Upper lobe of left lung (tissue), 6 donors: ENCODE measurements at regions not wholly inside any gene's neighbourhood (a gene's known extent, or its start where the extent isn't known, plus 50 kb on each side); places are given as distances from the start of the nearest gene placed in this dataset.

ENCODE experiments used
- ATAC-seq, 2 donors: fragments of 200-7000 bp; cut with Tn5 transposase; one replicate each; pipeline ENCODE4 v1.9.1; 2022; ENCODE audit warnings: mild to moderate bottlenecking in 2 of 2, moderate library complexity in 2 of 2; ENCODE audit not compliant: low FRiP score in 2 of 2
- DNase-seq, 2 donors: peaks; one replicate each; pipeline ENCODE4 v3.0.0-alpha.2; 2019 to 2020
- H3K27ac ChIP-seq, 4 donors: fragments of 200-600 bp; sonication (generic); one replicate each; pipeline ENCODE4 v1.5.1; 2016 to 2019
- H3K27me3 ChIP-seq, 4 donors: fragments of 200-600 bp; sonication (generic); one replicate each; pipeline ENCODE4 v1.5.1; 2017 to 2019
- H3K36me3 ChIP-seq, 4 donors: fragments of 200-600 bp; sonication (generic); one replicate each; pipeline ENCODE4 v1.5.1; 2016 to 2019
- H3K4me1 ChIP-seq, 4 donors: fragments of 200-600 bp; sonication (generic); one replicate each; pipeline ENCODE4 v1.5.1; 2018 to 2019
- H3K4me3 ChIP-seq, 4 donors: fragments of 200-600 bp; sonication (generic); one replicate each; pipeline ENCODE4 v1.5.1; 2017 to 2019; ENCODE audit warnings: mild to moderate bottlenecking in 2 of 4, moderate library complexity in 1 of 4
- H3K9me3 ChIP-seq, 4 donors: fragments of 200-600 bp; sonication (generic); one replicate each; pipeline ENCODE4 v1.5.1; 2018 to 2019
- EP300 ChIP-seq, 4 donors: sonication (generic); formaldehyde crosslinking; IDR thresholded peaks; one replicate each; pipeline ENCODE4 v1.5.1; 2017; ENCODE audit warnings: antibody characterized with exemption in 4 of 4, control low read depth in 2 of 4
- POLR2A ChIP-seq, 4 donors: fragments of 450-650 bp; IDR thresholded peaks; one replicate each; pipeline ENCODE4 v1.5.1; 2016 to 2017; ENCODE audit warnings: antibody characterized with exemption in 4 of 4, mild to moderate bottlenecking in 2 of 4
- POLR2AphosphoS5 ChIP-seq, 2 donors: sonication (generic); formaldehyde crosslinking; IDR thresholded peaks; one replicate each; pipeline ENCODE4 v1.5.1; 2017; ENCODE audit warnings: antibody characterized with exemption in 2 of 2
- whole genome bisulfite sequencing, 2 donors: methylation state at CpG; one replicate each; pipeline ENCODE4 v1.1.5; 2017 to 2018; 5-methylcytosine and 5-hydroxymethylcytosine counted together
- TF ChIP-seq, protein P1 (sequence below), 6 experiments: fragments of 450-650 bp in 4 of 6; fragments of 200-600 bp in 2 of 6; sonication (generic) in 2 of 6; IDR thresholded peaks; one replicate each; pipeline ENCODE4 v1.5.1; 2016 to 2019; ENCODE audit warnings: antibody characterized with exemption in 6 of 6
- donor health status: DM: no; HTN: no; CAD: no; lungs with moderate emphysema.
- donor health status: DM: no; HTN: yes; CAD: no; lungs with severe emphysema.

DNA sequence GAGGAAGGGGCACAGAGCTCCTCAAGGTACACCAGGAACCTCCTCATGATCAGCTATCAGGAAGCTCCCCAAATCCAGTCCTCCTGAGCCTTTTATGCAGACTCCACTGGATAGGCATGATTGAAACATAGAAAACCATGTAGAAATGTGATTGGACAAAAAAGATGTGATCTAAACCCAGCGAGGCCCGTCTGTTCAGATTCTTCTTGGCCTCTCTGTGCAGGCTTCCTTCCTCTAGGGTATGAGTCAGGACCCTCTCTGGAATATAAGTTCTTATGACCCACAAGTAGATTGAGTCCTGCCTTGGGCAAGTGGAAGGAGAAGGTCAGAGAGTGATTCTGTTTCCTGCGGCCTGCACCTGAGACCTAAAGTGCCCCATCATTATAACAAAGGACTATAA is 166.3 kb downstream of the PHLDA1 start:
- no peaks in the 10 kb centered on the region for H3K9me3 ChIP-seq
- ATAC-seq: no peak
- 85 to 99% methylated on average over 3 of the region's 3 CpGs for WGBS, 2 donors
- no peak overlapping the region for H3K4me3 ChIP-seq
- no peak for DNase-seq
- no peaks in the 10 kb centered on the region for H3K4me1 ChIP-seq
- no peaks in the 10 kb centered on the region for H3K27me3 ChIP-seq
- H3K36me3 ChIP-seq: no peaks in the 10 kb centered on the region
- TF ChIP-seq POLR2AphosphoS5 (IDR thresholded peaks at IDR 0.05): no peak
- TF ChIP-seq POLR2A (IDR thresholded peaks at IDR 0.05): no peak
- no peak for TF ChIP-seq EP300 (IDR thresholded peaks at IDR 0.05)
- TF ChIP-seq, protein P1, sequence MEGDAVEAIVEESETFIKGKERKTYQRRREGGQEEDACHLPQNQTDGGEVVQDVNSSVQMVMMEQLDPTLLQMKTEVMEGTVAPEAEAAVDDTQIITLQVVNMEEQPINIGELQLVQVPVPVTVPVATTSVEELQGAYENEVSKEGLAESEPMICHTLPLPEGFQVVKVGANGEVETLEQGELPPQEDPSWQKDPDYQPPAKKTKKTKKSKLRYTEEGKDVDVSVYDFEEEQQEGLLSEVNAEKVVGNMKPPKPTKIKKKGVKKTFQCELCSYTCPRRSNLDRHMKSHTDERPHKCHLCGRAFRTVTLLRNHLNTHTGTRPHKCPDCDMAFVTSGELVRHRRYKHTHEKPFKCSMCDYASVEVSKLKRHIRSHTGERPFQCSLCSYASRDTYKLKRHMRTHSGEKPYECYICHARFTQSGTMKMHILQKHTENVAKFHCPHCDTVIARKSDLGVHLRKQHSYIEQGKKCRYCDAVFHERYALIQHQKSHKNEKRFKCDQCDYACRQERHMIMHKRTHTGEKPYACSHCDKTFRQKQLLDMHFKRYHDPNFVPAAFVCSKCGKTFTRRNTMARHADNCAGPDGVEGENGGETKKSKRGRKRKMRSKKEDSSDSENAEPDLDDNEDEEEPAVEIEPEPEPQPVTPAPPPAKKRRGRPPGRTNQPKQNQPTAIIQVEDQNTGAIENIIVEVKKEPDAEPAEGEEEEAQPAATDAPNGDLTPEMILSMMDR (IDR thresholded peaks at IDR 0.05): no peak
- H3K27ac ChIP-seq: no peak overlapping the region

DNA sequence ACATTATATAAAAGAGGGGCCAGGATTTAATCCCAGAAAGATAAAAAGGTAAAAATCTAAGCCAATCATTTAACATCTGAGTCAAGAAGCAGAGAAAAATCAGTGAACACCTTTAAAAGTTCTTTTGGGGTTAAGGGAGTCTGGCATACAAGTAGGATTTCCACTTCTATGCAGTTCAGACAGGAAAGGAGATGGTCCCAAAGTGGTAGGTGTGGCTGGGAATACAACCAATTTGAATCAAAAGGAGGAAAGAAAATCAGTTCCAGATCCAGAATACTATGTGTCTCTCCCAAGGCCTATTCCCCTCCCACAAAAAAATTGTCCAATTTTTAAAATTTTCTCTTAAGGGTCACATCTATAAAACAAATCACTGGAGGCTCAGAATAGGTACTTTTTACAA is 167.4 kb downstream of the PHLDA1 start:
- Histone ChIP-seq H3K36me3 (no peaks in the 10 kb centered on the region), H3K9me3 (no peaks in the 10 kb centered on the region), H3K27ac (no peak overlapping the region), H3K27me3 (no peaks in the 10 kb centered on the region), H3K4me3 (no peak overlapping the region), H3K4me1 (no peaks in the 10 kb centered on the region)
- TF ChIP-seq POLR2A (IDR thresholded peaks at IDR 0.05): no peak
- no peak for TF ChIP-seq POLR2AphosphoS5 (IDR thresholded peaks at IDR 0.05)
- no peak for TF ChIP-seq EP300 (IDR thresholded peaks at IDR 0.05)
- TF ChIP-seq, protein P1 (IDR thresholded peaks at IDR 0.05): no peak
- DNase-seq: no peak
- no peak for ATAC-seq

DNA sequence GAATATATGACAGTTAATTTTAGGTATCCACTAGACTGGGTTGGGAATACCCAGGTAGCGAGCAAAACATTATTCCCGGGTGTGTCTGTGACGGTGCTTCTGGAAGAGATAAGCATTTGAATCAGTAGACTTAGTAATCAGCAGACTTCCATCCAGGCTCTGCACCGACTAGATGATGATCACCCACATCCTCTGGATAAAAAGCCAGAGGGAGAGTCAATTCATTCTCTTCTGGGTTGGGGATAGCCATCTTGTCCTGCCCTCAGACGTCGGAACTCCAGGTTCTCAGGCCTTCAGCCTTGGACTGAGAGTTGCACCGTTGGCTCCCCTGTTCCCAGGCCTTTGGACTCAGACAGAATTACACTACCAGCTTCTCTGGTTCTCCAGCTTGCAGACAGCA is 168.0 kb downstream of the PHLDA1 start:
- Histone ChIP-seq H3K27me3 (no peaks in the 10 kb centered on the region), H3K4me3 (no peak overlapping the region), H3K27ac (no peak overlapping the region), H3K36me3 (no peaks in the 10 kb centered on the region), H3K9me3 (no peaks in the 10 kb centered on the region), H3K4me1 (no peaks in the 10 kb centered on the region)
- WGBS, 2 donors: 85 to 93% methylated on average over 7 of the region's 7 CpGs
- DNase-seq (no peak), ATAC-seq (peak in 1 of 2 donors; percentile 16)
- no peak for TF ChIP-seq EP300 (IDR thresholded peaks at IDR 0.05)
- TF ChIP-seq POLR2AphosphoS5 (IDR thresholded peaks at IDR 0.05): no peak
- TF ChIP-seq, protein P1 (IDR thresholded peaks at IDR 0.05): no peak

DNA sequence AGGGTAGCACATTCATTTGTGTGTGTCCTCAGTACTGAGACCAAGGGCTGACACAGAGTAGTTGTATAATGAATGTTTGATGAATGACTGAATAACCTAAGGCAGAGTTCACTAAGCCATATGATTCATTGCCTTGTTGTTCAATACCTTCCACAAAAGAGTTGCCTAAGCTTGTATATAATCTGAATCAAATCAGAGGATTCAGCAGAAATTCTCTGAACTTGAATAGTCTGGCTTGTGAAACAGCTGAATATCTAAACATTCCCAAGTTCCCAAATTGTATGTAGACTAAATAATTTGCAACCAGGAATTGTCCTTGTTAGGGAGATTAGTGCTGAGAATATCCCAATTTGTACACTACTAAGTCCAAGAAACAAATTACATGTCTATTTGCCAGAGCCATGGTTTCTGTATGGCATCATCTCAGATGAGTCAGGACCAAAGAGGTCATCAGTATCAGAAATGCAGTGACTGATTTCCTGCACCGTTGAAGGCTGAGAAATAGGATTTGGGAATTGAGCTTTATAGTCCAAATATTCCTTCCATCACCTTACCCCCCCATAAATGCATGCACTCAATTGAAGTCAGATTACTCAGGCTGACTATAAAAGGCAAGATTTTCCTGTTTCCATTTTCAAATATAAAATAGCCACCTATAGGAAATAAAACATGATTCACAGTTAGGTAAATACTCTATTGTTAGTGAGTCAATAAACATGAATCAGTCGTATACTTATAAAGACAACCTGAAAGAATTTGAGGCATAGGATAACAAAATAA is 168.7 kb downstream of the PHLDA1 start:
- H3K27ac ChIP-seq: no peak overlapping the region
- H3K36me3 ChIP-seq: no peaks in the 10 kb centered on the region
- no peak for TF ChIP-seq EP300 (IDR thresholded peaks at IDR 0.05)
- TF ChIP-seq, protein P1 (IDR thresholded peaks at IDR 0.05): no peak
- no peak for TF ChIP-seq POLR2A (IDR thresholded peaks at IDR 0.05)
- no peak for TF ChIP-seq POLR2AphosphoS5 (IDR thresholded peaks at IDR 0.05)
- ATAC-seq: peak in 1 of 2 donors; percentile 51
- H3K9me3 ChIP-seq: no peaks in the 10 kb centered on the region
- H3K4me3 ChIP-seq: no peak overlapping the region
- DNase-seq: no peak
- WGBS, 2 donors: 76 to 80% methylated on average over 2 of the region's 2 CpGs
- no peaks in the 10 kb centered on the region for H3K27me3 ChIP-seq
- H3K4me1 ChIP-seq: no peaks in the 10 kb centered on the region

DNA sequence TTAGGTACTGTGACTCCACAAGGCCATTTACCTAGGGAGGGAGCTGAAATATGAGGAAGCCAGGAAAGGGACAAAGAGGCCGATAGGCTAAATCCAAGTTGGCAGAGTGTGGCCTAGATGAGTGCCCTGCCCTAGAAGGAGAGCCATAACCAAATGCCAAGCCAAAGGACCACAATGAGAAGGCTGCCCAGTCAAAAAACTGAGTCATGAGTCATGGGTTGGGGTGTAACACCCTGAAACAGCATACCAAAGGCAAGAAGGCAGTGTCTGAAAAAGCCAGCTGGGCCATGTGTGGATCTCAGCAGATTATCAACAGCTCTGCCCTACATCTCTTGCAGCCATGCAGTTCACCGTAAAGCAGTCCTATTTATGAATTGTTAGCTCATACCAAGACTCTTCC is 171.7 kb downstream of the PHLDA1 start:
- H3K27ac ChIP-seq: no peak overlapping the region
- ATAC-seq: no peak
- H3K36me3 ChIP-seq: no peaks in the 10 kb centered on the region
- DNase-seq: no peak
- WGBS, 2 donors: 58 to 73% methylated on average over 2 of the region's 2 CpGs
- no peaks in the 10 kb centered on the region for H3K9me3 ChIP-seq
- no peaks in the 10 kb centered on the region for H3K27me3 ChIP-seq
- TF ChIP-seq, protein P1 (IDR thresholded peaks at IDR 0.05): no peak
- TF ChIP-seq POLR2A (IDR thresholded peaks at IDR 0.05) (no peak), EP300 (IDR thresholded peaks at IDR 0.05) (no peak), POLR2AphosphoS5 (IDR thresholded peaks at IDR 0.05) (no peak)
- no peaks in the 10 kb centered on the region for H3K4me1 ChIP-seq
- H3K4me3 ChIP-seq: no peak overlapping the region
